SK-N-SH (cell line): ENCODE measurements at regions not wholly inside any gene's neighbourhood (a gene's known extent, or its start where the extent isn't known, plus 50 kb on each side); places are given as distances from the start of the nearest gene placed in this dataset.

ENCODE experiments used
- FOXM1 ChIP-seq: IDR thresholded peaks from 2 replicates; pipeline ENCODE4 v1.4.0; 2012; ENCODE audit warnings: low read depth, mild to moderate bottlenecking
- JUND ChIP-seq: IDR thresholded peaks from 2 replicates; pipeline ENCODE4 v1.4.0; 2012
- SIN3A ChIP-seq: IDR thresholded peaks from 2 replicates; pipeline ENCODE4 v1.6.1; 2012; ENCODE audit warnings: low read depth, mild to moderate bottlenecking, low read length, moderate library complexity, borderline replicate concordance
- TAF1 ChIP-seq: IDR thresholded peaks from 2 replicates; pipeline ENCODE4 v1.6.1; 2012; ENCODE audit warnings: low read depth, mild to moderate bottlenecking, low read length, moderate library complexity, borderline replicate concordance
- TCF12 ChIP-seq: IDR thresholded peaks from 2 replicates; pipeline ENCODE4 v1.4.0; 2012
- TEAD4 ChIP-seq: IDR thresholded peaks from 2 replicates; pipeline ENCODE4 v1.4.0; 2012; ENCODE audit warnings: mild to moderate bottlenecking, borderline replicate concordance; ENCODE audit not compliant: insufficient read depth
- TF ChIP-seq, protein P1 (sequence below): fragments of 200-600 bp; sonication (generic); IDR thresholded peaks from 2 replicates; pipeline ENCODE4 v1.6.1; 2017; ENCODE audit warnings: antibody characterized with exemption, mild to moderate bottlenecking, moderate library complexity
- TF ChIP-seq, protein P2 (sequence below): IDR thresholded peaks from 2 replicates; pipeline ENCODE4 v1.6.1; 2012; ENCODE audit warnings: mild to moderate bottlenecking, low read depth, low read length, moderate library complexity

DNA sequence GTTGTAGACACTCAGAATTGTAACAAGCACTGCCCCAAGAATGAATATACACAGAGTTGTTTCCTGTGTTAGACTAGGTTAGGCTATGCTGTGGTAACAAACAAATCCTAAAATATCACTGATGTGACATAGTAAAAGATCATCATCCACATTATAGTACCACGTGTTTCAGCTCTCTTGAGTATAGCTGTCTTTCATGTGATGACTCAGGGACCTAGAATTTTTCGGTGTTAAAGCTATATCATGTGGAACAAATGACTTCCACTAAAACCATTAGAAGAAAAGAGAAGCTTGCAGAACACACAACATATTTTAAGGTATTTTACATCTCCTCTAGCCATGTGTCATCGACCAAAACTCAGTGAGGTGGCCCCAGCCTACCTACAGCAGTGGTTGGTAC, 307.9 kb upstream of the RBMS3 start:
- no peak for TF ChIP-seq TEAD4
- TF ChIP-seq SIN3A, result no peak
- no peak for TF ChIP-seq TCF12
- TF ChIP-seq FOXM1, result no peak
- TF ChIP-seq, protein P1, sequence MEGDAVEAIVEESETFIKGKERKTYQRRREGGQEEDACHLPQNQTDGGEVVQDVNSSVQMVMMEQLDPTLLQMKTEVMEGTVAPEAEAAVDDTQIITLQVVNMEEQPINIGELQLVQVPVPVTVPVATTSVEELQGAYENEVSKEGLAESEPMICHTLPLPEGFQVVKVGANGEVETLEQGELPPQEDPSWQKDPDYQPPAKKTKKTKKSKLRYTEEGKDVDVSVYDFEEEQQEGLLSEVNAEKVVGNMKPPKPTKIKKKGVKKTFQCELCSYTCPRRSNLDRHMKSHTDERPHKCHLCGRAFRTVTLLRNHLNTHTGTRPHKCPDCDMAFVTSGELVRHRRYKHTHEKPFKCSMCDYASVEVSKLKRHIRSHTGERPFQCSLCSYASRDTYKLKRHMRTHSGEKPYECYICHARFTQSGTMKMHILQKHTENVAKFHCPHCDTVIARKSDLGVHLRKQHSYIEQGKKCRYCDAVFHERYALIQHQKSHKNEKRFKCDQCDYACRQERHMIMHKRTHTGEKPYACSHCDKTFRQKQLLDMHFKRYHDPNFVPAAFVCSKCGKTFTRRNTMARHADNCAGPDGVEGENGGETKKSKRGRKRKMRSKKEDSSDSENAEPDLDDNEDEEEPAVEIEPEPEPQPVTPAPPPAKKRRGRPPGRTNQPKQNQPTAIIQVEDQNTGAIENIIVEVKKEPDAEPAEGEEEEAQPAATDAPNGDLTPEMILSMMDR, result no peak
- TF ChIP-seq, protein P2, sequence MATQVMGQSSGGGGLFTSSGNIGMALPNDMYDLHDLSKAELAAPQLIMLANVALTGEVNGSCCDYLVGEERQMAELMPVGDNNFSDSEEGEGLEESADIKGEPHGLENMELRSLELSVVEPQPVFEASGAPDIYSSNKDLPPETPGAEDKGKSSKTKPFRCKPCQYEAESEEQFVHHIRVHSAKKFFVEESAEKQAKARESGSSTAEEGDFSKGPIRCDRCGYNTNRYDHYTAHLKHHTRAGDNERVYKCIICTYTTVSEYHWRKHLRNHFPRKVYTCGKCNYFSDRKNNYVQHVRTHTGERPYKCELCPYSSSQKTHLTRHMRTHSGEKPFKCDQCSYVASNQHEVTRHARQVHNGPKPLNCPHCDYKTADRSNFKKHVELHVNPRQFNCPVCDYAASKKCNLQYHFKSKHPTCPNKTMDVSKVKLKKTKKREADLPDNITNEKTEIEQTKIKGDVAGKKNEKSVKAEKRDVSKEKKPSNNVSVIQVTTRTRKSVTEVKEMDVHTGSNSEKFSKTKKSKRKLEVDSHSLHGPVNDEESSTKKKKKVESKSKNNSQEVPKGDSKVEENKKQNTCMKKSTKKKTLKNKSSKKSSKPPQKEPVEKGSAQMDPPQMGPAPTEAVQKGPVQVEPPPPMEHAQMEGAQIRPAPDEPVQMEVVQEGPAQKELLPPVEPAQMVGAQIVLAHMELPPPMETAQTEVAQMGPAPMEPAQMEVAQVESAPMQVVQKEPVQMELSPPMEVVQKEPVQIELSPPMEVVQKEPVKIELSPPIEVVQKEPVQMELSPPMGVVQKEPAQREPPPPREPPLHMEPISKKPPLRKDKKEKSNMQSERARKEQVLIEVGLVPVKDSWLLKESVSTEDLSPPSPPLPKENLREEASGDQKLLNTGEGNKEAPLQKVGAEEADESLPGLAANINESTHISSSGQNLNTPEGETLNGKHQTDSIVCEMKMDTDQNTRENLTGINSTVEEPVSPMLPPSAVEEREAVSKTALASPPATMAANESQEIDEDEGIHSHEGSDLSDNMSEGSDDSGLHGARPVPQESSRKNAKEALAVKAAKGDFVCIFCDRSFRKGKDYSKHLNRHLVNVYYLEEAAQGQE, result no peak
- no peak for TF ChIP-seq TAF1
- TF ChIP-seq JUND, result no peak
